HCT116 (cell line): ENCODE measurements at regions not wholly inside any gene's neighbourhood (a gene's known extent, or its start where the extent isn't known, plus 50 kb on each side); places are given as distances from the start of the nearest gene placed in this dataset.

Source experiments
- ATAC-seq: fragments of 200-7000 bp; cut with Tn5 transposase; 2 replicates; pipeline ENCODE4 v1.9.1; 2020; ENCODE audit warnings: mild to moderate bottlenecking, moderate library complexity
- BruUV-seq: library from RNA; stranded (reverse); fragments of 400-500 nt; replicated peaks from 2 replicates; lab custom pipeline; 2021; lab: Mats Ljungman, UMichigan
- CTCF ChIA-PET: fragments of 300-600 bp; sonication (Branson Sonifier 250); formaldehyde crosslinking; loops from one replicate; lab custom pipeline; 2021; ENCODE audit warnings: antibody characterized with exemption; lab: Charles Lee
- POLR2A ChIA-PET: fragments of 300-600, 350-600 bp; sonication (Branson Sonifier 250); formaldehyde crosslinking; loops from one replicate; lab custom pipeline; 2021; ENCODE audit warnings: antibody characterized with exemption; lab: Charles Lee
- RAD21 ChIA-PET, 2 experiments: fragments of 300-600 bp; sonication (Branson Sonifier 250); formaldehyde crosslinking; loops; one replicate each; lab custom pipeline; 2023; ENCODE audit warnings: low total read pairs in 2 of 2; ENCODE audit not compliant: uncharacterized antibody in 2 of 2, unreplicated experiment in 2 of 2, low non-redundant PET in 1 of 2; lab: Charles Lee
- DNase-seq: peaks from one replicate; pipeline ENCODE4 v3.0.0-alpha.2; 2010; ENCODE audit warnings: low read depth, low spot score
- H2AFZ ChIP-seq: fragments of 200-600 bp; shearing (Covaris generic), sonication (generic); 2 replicates; pipeline ENCODE4 v1.6.1; 2017; ENCODE audit warnings: low read depth, mixed run types, mixed read lengths, antibody characterized with exemption, low read length; ENCODE audit not compliant: poor library complexity, severe bottlenecking
- H3K27ac ChIP-seq: 2 replicates; pipeline ENCODE4 v1.5.1; 2012; ENCODE audit warnings: low read depth, low read length
- H3K27me3 ChIP-seq: fragments of 200-600 bp; sonication (generic); 2 replicates; pipeline ENCODE4 v1.6.1; 2016; ENCODE audit warnings: mixed run types, low read length, mixed read lengths; ENCODE audit not compliant: insufficient read depth
- H3K36me3 ChIP-seq, 2 experiments: fragments of 200-500 bp in 1 of 2; fragments of 200-600 bp in 1 of 2; sonication (Bioruptor generic) in 1 of 2; sonication (generic) in 1 of 2; 2 replicates each; pipeline versions ENCODE4 v1.5.1 to v1.6.1; 2014 to 2016; ENCODE audit warnings: low read length in 2 of 2, inconsistent platforms in 1 of 2, mixed read lengths in 1 of 2, mixed run types in 1 of 2; ENCODE audit not compliant: insufficient read depth in 2 of 2, control insufficient read depth in 1 of 2
- H3K4me1 ChIP-seq, 2 experiments: fragments of 200-600 bp in 1 of 2; sonication (generic) in 1 of 2; 2 replicates each; pipeline versions ENCODE4 v1.5.1 to v1.6.1; 2012 to 2017; ENCODE audit warnings: low read length in 2 of 2, inconsistent platforms in 1 of 2, mild to moderate bottlenecking in 1 of 2, mixed read lengths in 1 of 2, mixed run types in 1 of 2, moderate library complexity in 1 of 2; ENCODE audit not compliant: insufficient read depth in 2 of 2, control insufficient read depth in 1 of 2
- H3K4me2 ChIP-seq: fragments of 200-600 bp; sonication (generic); 2 replicates; pipeline ENCODE4 v1.6.1; 2017; ENCODE audit warnings: mixed run types, low read length, mixed read lengths
- H3K4me3 ChIP-seq, 2 experiments: fragments of 200-600 bp in 1 of 2; sonication (generic) in 1 of 2; replicated peaks in 1 of 2; 2 replicates each; pipeline ENCODE4 v1.5.1; 2011 to 2016; ENCODE audit warnings: low read length in 2 of 2, control low read depth in 1 of 2, low read depth in 1 of 2, mild to moderate bottlenecking in 1 of 2, mixed read lengths in 1 of 2, mixed run types in 1 of 2
- H3K79me2 ChIP-seq: fragments of 200-600 bp; sonication (generic); 2 replicates; pipeline ENCODE4 v1.6.1; 2017; ENCODE audit warnings: mild to moderate bottlenecking, mixed run types, low read length, moderate library complexity, mixed read lengths; ENCODE audit not compliant: insufficient read depth
- H3K9ac ChIP-seq: fragments of 200-600 bp; sonication (generic); 2 replicates; pipeline ENCODE4 v1.6.1; 2016; ENCODE audit warnings: low read length, mixed read lengths
- H3K9me2 ChIP-seq: fragments of 200-600 bp; sonication (generic), shearing (Covaris generic); 2 replicates; pipeline ENCODE4 v1.6.1; 2017; ENCODE audit warnings: mixed run types, mild to moderate bottlenecking, moderate library complexity; ENCODE audit not compliant: insufficient read depth
- H3K9me3 ChIP-seq, 2 experiments: fragments of 200-500 bp in 1 of 2; fragments of 200-600 bp in 1 of 2; sonication (Bioruptor generic) in 1 of 2; sonication (generic) in 1 of 2; 2 replicates each; pipeline ENCODE4 v1.6.1; 2014 to 2017; ENCODE audit warnings: low read length in 2 of 2, mixed read lengths in 2 of 2, inconsistent platforms in 1 of 2, low read depth in 1 of 2, mild to moderate bottlenecking in 1 of 2, mixed run types in 1 of 2, moderate library complexity in 1 of 2; ENCODE audit not compliant: control insufficient read depth in 1 of 2, insufficient read depth in 1 of 2
- H4K20me1 ChIP-seq: fragments of 200-600 bp; sonication (generic), shearing (Covaris generic); 2 replicates; pipeline ENCODE4 v1.6.1; 2017; ENCODE audit warnings: mixed run types, mild to moderate bottlenecking, moderate library complexity; ENCODE audit not compliant: insufficient read depth
- CTCF ChIP-seq, 3 experiments: fragments of 200-600 bp in 1 of 3; sonication (generic) in 1 of 3; IDR thresholded peaks in 2 of 3; conservative IDR thresholded peaks in 1 of 3; 2 replicates each; pipeline ENCODE4 v1.5.1; 2012 to 2017; ENCODE audit warnings: low read depth in 2 of 3, low read length in 2 of 3, antibody characterized with exemption in 1 of 3, borderline replicate concordance in 1 of 3, control low read depth in 1 of 3, mild to moderate bottlenecking in 1 of 3, mixed read lengths in 1 of 3, mixed run types in 1 of 3, moderate library complexity in 1 of 3; ENCODE audit not compliant: insufficient read depth in 1 of 3
- REST ChIP-seq: IDR thresholded peaks from 2 replicates; pipeline ENCODE4 v1.6.1; 2012; ENCODE audit warnings: low read depth
- SRF ChIP-seq: IDR thresholded peaks from 2 replicates; pipeline ENCODE4 v1.6.1; 2012; ENCODE audit warnings: low read depth
- intact Hi-C: fragments of 100-400 bp; cut with micrococcal nuclease; formaldehyde crosslinking; loops from 2 replicates; pipeline ENCODE4 v1.10.0; 2022

GRCh38 chr1:244974550-244974949, 110.2 kb upstream of the HNRNPU start:
- peaks cover 5% of the 10 kb centered on the region; the same call in 1 of the 2 replicates for H3K79me2 ChIP-seq
- ATAC-seq, result no peak
- no peak overlapping the region for H3K4me2 ChIP-seq
- H3K27me3 ChIP-seq, result no peaks in the 10 kb centered on the region
- DNase-seq, result no peak
- no peak overlapping the region for H3K4me3 ChIP-seq
- POLR2A ChIA-PET, result no interaction called here
- H4K20me1 ChIP-seq, result no peaks in the 10 kb centered on the region
- TF ChIP-seq SRF (no peak), CTCF (IDR thresholded peaks at IDR 0.05 in 2 of 3, conservative IDR thresholded peaks at IDR 0.05 in 1 of 3; ENCODE audit: borderline replicate concordance in 1 of 3, insufficient read depth in 1 of 3, low read depth in 2 of 3, low read length in 2 of 3) (no peak), REST (no peak)
- TF ChIP-seq, all 23 proteins: peak for 0
- Histone ChIP-seq H3K9me2 (no peaks in the 10 kb centered on the region), H3K27ac (no peak overlapping the region), H3K9ac (no peak overlapping the region), H3K4me1 (peaks cover 4 to 16% of the 10 kb centered on the region in 2 experiments; a peak in 3 of 4 replicates), H3K36me3 (no peaks in the 10 kb centered on the region), H3K9me3 (no peaks in the 10 kb centered on the region), H2AFZ (no peak overlapping the region)
- CTCF ChIA-PET, result no interaction called here
- no TSS peak for BruUV-seq
- intact Hi-C loops, result no loop called here
- RAD21 ChIA-PET, result no interaction called here
